Lower leg skin (tissue), 4 donors: ENCODE measurements at regions not wholly inside any gene's neighbourhood (a gene's known extent, or its start where the extent isn't known, plus 50 kb on each side); places are given as distances from the start of the nearest gene placed in this dataset.
"Not testable (repeated sequence)": the region's sequence is repeated elsewhere in the genome, so short reads cannot be mapped to it uniquely, and the experiment has no call there.

ENCODE experiments used
- DNase-seq, 2 donors: peaks; one replicate each; pipeline ENCODE4 v3.0.0-alpha.2; 2019; ENCODE audit warnings: low spot score in 2 of 2
- H3K4me3 ChIP-seq: fragments of 200-600 bp; sonication (generic); 2 replicates; pipeline ENCODE4 v1.5.1; 2017; ENCODE audit warnings: mild to moderate bottlenecking, low read depth; ENCODE audit not compliant: poor library complexity, severe bottlenecking
- CTCF ChIP-seq, 3 donors: fragments of 450-650 bp; IDR thresholded peaks; one replicate each; pipeline ENCODE4 v1.5.1; 2016; ENCODE audit warnings: antibody characterized with exemption in 3 of 3, mild to moderate bottlenecking in 3 of 3, moderate library complexity in 2 of 3
- POLR2A ChIP-seq, 2 donors: fragments of 450-650 bp; IDR thresholded peaks; one replicate each; pipeline ENCODE4 v1.6.1; 2016 to 2017; ENCODE audit warnings: antibody characterized with exemption in 2 of 2, mild to moderate bottlenecking in 1 of 2, moderate library complexity in 1 of 2
- WGBS, 2 donors: methylation state at CpG; one replicate each; pipeline ENCODE4 v1.1.5; 2018; 5-methylcytosine and 5-hydroxymethylcytosine counted together
- intact Hi-C: fragments of 100-400 bp; cut with DNase I; formaldehyde crosslinking; loops from one replicate; pipeline ENCODE4 v1.15.0; 2023; ENCODE audit warnings: low total_unique reads

GRCh38 chr7:68073701-68074100, 1077.1 kb downstream of the TYW1 start:
- 64 to 69% methylated on average over 5 of the region's 5 CpGs for WGBS, 2 donors
- H3K4me3 ChIP-seq = no peak overlapping the region
- intact Hi-C loops = no loop called here
- TF ChIP-seq CTCF (IDR thresholded peaks at IDR 0.05) = no peak
- TF ChIP-seq POLR2A (IDR thresholded peaks at IDR 0.05) = no peak
- peak in 1 of 2 donors; percentile 2 for DNase-seq

- WGBS, 2 donors = 80 to 83% methylated on average over 3 of the region's 3 CpGs
- DNase-seq = peak in 1 of 2 donors; percentile 46
- TF ChIP-seq POLR2A (IDR thresholded peaks at IDR 0.05) = no peak
- TF ChIP-seq CTCF (IDR thresholded peaks at IDR 0.05) = no peak
- intact Hi-C loops = no loop called here
- no peak overlapping the region for H3K4me3 ChIP-seq
Measured at GRCh38 chr7:68074242-68074641, 1077.6 kb downstream of the TYW1 start.

- DNase-seq = peak in 1 of 2 donors; percentile 29
- WGBS, 2 donors = 69 to 75% methylated on average over 5 of the region's 5 CpGs
- no peak overlapping the region for H3K4me3 ChIP-seq
- intact Hi-C loops = no loop called here
- TF ChIP-seq CTCF (IDR thresholded peaks at IDR 0.05) (no peak), POLR2A (IDR thresholded peaks at IDR 0.05) (no peak)
Measured at GRCh38 chr7:68078157-68078710, 1081.6 kb downstream of the TYW1 start.

GRCh38 chr7:68082066-68082960, 1085.7 kb downstream of the TYW1 start:
- DNase-seq = peak in 1 of 2 donors; percentile 50
- H3K4me3 ChIP-seq, intact Hi-C loops: not testable (repeated sequence)
- WGBS, 2 donors = 90 to 92% methylated on average over 50 to 54 of the region's 54 CpGs

GRCh38 chr7:68082961-68083657, 1086.5 kb downstream of the TYW1 start:
- H3K4me3 ChIP-seq, intact Hi-C loops: not testable (repeated sequence)
- WGBS, 2 donors = 96% methylated on average over 33 of the region's 44 CpGs
- peak in 1 of 2 donors; percentile 69 for DNase-seq

- no peak for DNase-seq
- WGBS, 2 donors = 88 to 91% methylated on average over 5 of the region's 5 CpGs
- TF ChIP-seq POLR2A (IDR thresholded peaks at IDR 0.05) = no peak
- no peak for TF ChIP-seq CTCF (IDR thresholded peaks at IDR 0.05)
- intact Hi-C loops = no loop called here
- no peak overlapping the region for H3K4me3 ChIP-seq
Measured at GRCh38 chr7:68087401-68087800, 1090.8 kb downstream of the TYW1 start.
